ENCODE measurements at regions not wholly inside any gene's neighbourhood (a gene's known extent, or its start where the extent isn't known, plus 50 kb on each side); places are given as distances from the start of the nearest gene placed in this dataset.

- no peak for DNase-seq
These were observed 160.6 kb upstream of the COL21A1 start for GRCh38 chr6:56407883-56408410.

- DNase-seq: no peak
These were observed 159.2 kb upstream of the COL21A1 start for GRCh38 chr6:56406276-56407269.

GRCh38 chr6:56404599-56404998, 157.2 kb upstream of the COL21A1 start:
- DNase-seq: no peak

GRCh38 chr6:56403745-56404144, 156.4 kb upstream of the COL21A1 start:
- no peak for DNase-seq

- no peak for DNase-seq
These were observed 154.2 kb upstream of the COL21A1 start for GRCh38 chr6:56401477-56402070.

- DNase-seq: no peak
These were observed 152.9 kb upstream of the COL21A1 start for GRCh38 chr6:56400273-56400672.

GRCh38 chr6:56399672-56400263, 152.4 kb upstream of the COL21A1 start:
- DNase-seq: no peak

GRCh38 chr6:56399250-56399671, 151.9 kb upstream of the COL21A1 start:
- no peak for DNase-seq

GRCh38 chr6:56396435-56396834, 149.1 kb upstream of the COL21A1 start:
- DNase-seq: no peak

- no peak for DNase-seq
These were observed 146.5 kb upstream of the COL21A1 start for GRCh38 chr6:56393615-56394612.

- no peak for DNase-seq
These were observed 141.0 kb upstream of the COL21A1 start for GRCh38 chr6:56388415-56388755.

- DNase-seq: no peak
These were observed 140.4 kb upstream of the COL21A1 start for GRCh38 chr6:56387621-56388414.

- DNase-seq: no peak
These were observed 139.3 kb upstream of the COL21A1 start for GRCh38 chr6:56386717-56387116.

- no peak for DNase-seq
These were observed 138.7 kb upstream of the COL21A1 start for GRCh38 chr6:56385981-56386593.

GRCh38 chr6:56383160-56383559, 135.8 kb upstream of the COL21A1 start:
- DNase-seq: no peak

- DNase-seq: no peak
These were observed 135.1 kb upstream of the COL21A1 start for GRCh38 chr6:56382416-56382940.

GRCh38 chr6:56381801-56382251, 134.4 kb upstream of the COL21A1 start:
- DNase-seq: no peak

- no peak for DNase-seq
These were observed 133.1 kb upstream of the COL21A1 start for GRCh38 chr6:56380476-56380875.

- DNase-seq: no peak
These were observed 131.7 kb upstream of the COL21A1 start for GRCh38 chr6:56378966-56379585.
